Osteocyte (in vitro differentiated cells): ENCODE measurements at regions not wholly inside any gene's neighbourhood (a gene's known extent, or its start where the extent isn't known, plus 50 kb on each side); places are given as distances from the start of the nearest gene placed in this dataset.

Experiments used
- DNase-seq: peaks from one replicate; pipeline ENCODE4 v3.0.0; 2021; ENCODE audit warnings: mixed read lengths; ENCODE audit not compliant: unreplicated experiment; ENCODE audit errors: extremely low spot score
- H3K27ac Mint-ChIP-seq: one replicate; pipeline ENCODE4 v1.8.0; 2021; ENCODE audit warnings: mild to moderate bottlenecking, mixed read lengths; ENCODE audit not compliant: unreplicated experiment
- H3K27me3 Mint-ChIP-seq: one replicate; pipeline ENCODE4 v1.8.0; 2021; ENCODE audit warnings: mixed read lengths; ENCODE audit not compliant: unreplicated experiment
- H3K36me3 Mint-ChIP-seq: one replicate; pipeline ENCODE4 v1.8.0; 2021; ENCODE audit warnings: mixed read lengths; ENCODE audit not compliant: unreplicated experiment
- H3K4me1 Mint-ChIP-seq: one replicate; pipeline ENCODE4 v1.8.0; 2021; ENCODE audit warnings: mixed read lengths; ENCODE audit not compliant: unreplicated experiment
- H3K4me3 Mint-ChIP-seq: one replicate; pipeline ENCODE4 v1.8.0; 2021; ENCODE audit warnings: mild to moderate bottlenecking, moderate library complexity, mixed read lengths; ENCODE audit not compliant: unreplicated experiment
- H3K9me3 Mint-ChIP-seq: one replicate; pipeline ENCODE4 v1.8.0; 2021; ENCODE audit warnings: mixed read lengths; ENCODE audit not compliant: unreplicated experiment
- TF ChIP-seq, protein P1 (sequence below): fragments of 200-600 bp; sonication (generic); IDR thresholded peaks from 2 replicates; pipeline ENCODE4 v1.5.0; 2021; ENCODE audit warnings: antibody characterized with exemption, mild to moderate bottlenecking, moderate library complexity

DNA sequence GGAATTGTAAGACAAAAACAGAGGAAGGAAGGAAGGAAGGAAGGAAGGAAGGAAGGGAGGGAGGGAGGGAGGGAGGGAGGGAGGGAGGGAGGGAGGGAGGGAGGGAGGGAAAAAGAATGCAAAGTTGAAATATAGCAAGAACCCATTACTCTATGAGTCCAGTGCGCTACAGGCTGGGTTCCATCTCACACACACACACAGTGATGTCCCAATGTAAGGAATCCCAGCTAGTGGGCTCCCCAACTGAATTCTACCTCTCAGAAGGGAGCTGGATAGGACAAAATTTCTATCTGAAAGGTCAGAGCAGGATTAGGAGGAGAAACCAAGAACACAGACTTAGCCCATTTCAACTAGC, 173.4 kb downstream of the DAD1 start:
- peaks cover 26% of the 10 kb centered on the region for H3K4me1 Mint-ChIP-seq
- no peak overlapping the region for H3K27ac Mint-ChIP-seq
- H3K27me3 Mint-ChIP-seq, result no peaks in the 10 kb centered on the region
- TF ChIP-seq, protein P1, sequence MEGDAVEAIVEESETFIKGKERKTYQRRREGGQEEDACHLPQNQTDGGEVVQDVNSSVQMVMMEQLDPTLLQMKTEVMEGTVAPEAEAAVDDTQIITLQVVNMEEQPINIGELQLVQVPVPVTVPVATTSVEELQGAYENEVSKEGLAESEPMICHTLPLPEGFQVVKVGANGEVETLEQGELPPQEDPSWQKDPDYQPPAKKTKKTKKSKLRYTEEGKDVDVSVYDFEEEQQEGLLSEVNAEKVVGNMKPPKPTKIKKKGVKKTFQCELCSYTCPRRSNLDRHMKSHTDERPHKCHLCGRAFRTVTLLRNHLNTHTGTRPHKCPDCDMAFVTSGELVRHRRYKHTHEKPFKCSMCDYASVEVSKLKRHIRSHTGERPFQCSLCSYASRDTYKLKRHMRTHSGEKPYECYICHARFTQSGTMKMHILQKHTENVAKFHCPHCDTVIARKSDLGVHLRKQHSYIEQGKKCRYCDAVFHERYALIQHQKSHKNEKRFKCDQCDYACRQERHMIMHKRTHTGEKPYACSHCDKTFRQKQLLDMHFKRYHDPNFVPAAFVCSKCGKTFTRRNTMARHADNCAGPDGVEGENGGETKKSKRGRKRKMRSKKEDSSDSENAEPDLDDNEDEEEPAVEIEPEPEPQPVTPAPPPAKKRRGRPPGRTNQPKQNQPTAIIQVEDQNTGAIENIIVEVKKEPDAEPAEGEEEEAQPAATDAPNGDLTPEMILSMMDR, result no peak
- DNase-seq, result no peak
- no peaks in the 10 kb centered on the region for H3K9me3 Mint-ChIP-seq
- H3K4me3 Mint-ChIP-seq, result no peak overlapping the region
- H3K36me3 Mint-ChIP-seq, result no peaks in the 10 kb centered on the region

DNA sequence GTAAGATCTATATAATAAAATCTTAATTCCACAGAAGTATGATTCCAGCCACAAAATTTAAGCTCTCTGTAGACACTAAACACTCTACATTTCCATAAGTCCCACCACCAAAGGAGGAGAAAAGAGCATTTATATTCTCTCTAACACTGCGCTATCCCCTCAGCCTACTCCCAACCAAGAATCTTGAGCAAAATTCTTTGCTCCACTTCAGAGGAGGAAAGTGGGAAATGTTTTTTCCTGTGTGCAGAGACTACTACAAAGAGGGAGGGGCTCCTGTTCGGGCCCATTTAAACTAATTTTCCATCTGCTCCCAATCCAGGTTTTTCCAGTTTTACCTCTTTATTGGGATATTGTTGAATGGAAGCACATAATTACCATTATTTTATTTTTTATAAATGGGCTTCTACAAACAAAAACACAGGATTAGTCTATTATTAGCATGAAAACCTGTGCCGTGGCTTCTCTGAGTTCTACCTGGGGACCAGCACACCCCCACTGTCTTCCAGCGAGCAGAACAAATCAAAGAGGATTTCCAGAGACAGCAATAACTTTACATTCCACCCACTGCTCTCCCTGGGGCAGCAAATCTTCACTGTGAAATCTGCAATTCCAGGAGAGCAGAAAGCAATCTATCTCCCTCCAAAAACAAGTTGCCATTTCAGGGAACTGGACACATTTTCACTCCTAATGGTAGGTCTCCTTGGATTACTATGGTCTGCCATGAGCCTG, 174.0 kb downstream of the DAD1 start:
- Mint-ChIP-seq H3K9me3 (no peaks in the 10 kb centered on the region), H3K36me3 (no peaks in the 10 kb centered on the region), H3K27ac (no peak overlapping the region), H3K4me3 (no peak overlapping the region), H3K4me1 (peaks cover 31% of the 10 kb centered on the region), H3K27me3 (no peaks in the 10 kb centered on the region)
- no peak for DNase-seq
- TF ChIP-seq, protein P1, result no peak

- Mint-ChIP-seq H3K27me3 (peaks cover 4% of the 10 kb centered on the region), H3K27ac (no peak overlapping the region), H3K36me3 (no peaks in the 10 kb centered on the region), H3K9me3 (peaks cover 1% of the 10 kb centered on the region), H3K4me1 (peaks cover 28% of the 10 kb centered on the region), H3K4me3 (no peak overlapping the region)
- no peak for DNase-seq
- TF ChIP-seq, protein P1, result no peak
These were observed 176.1 kb downstream of the DAD1 start for GRCh38 chr14:22412926-22413411.

DNA sequence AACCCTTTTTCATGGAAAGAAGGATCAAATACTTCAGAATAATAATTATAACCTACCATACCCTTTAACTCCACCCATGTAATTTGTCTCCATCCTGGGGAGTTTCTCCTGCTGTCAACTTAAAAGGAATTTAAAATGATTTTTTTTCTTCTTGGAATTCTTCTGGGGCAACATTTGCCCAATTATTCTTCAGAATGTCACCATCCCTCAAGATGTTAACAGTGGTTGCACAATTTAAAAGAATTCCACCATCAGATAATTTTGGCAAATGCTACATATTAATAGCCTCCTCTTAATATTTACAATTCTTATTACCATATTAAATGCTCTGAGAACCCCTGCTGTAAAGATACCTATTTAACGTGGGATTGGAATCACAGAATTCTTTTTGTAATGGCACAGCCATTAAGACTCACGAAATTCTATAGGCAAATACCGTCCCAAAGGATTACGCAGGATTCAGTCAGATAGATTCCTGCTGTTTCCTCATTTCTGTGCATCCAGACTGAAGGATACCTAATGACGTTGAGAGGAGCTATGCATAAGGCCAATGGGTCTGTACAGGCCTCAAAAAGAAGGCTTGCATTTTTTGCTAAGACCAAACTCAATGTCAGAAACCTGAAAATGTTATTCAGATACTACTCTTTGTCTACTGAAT, 177.5 kb downstream of the DAD1 start:
- peaks cover 28% of the 10 kb centered on the region for H3K4me1 Mint-ChIP-seq
- peaks cover 6% of the 10 kb centered on the region for H3K27me3 Mint-ChIP-seq
- peaks cover 6% of the 10 kb centered on the region for H3K9me3 Mint-ChIP-seq
- no peak overlapping the region for H3K4me3 Mint-ChIP-seq
- TF ChIP-seq, protein P1, result no peak
- no peak overlapping the region for H3K27ac Mint-ChIP-seq
- no peak for DNase-seq
- no peaks in the 10 kb centered on the region for H3K36me3 Mint-ChIP-seq

DNA sequence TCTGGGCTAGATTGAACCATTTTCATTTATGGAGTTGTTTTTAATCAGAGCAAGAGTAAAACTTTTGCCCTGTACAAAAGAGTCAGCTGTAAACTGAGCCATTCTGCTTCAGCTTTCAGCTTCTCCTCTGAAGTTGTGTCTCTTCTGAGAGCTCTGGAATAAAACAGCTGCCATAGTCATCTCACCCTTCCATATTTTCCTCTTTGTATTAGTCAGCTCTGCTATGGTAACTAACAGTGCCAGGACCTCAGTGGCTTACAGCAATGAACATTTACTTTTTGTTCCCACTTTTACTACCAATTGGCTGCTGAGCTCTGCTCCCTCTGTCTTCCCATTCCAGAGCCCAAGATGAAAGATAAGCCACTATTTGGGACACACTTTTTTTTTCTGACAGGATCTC, 178.5 kb downstream of the DAD1 start:
- H3K4me1 Mint-ChIP-seq, result peaks cover 28% of the 10 kb centered on the region
- no peak for DNase-seq
- H3K27me3 Mint-ChIP-seq, result peaks cover 6% of the 10 kb centered on the region
- no peaks in the 10 kb centered on the region for H3K36me3 Mint-ChIP-seq
- no peak overlapping the region for H3K4me3 Mint-ChIP-seq
- H3K9me3 Mint-ChIP-seq, result peaks cover 6% of the 10 kb centered on the region
- TF ChIP-seq, protein P1, result no peak
- H3K27ac Mint-ChIP-seq, result no peak overlapping the region
